Parathyroid adenoma (tissue), 2 donors: ENCODE measurements at regions not wholly inside any gene's neighbourhood (a gene's known extent, or its start where the extent isn't known, plus 50 kb on each side); places are given as distances from the start of the nearest gene placed in this dataset.

Source experiments
- H2AFZ ChIP-seq: fragments of 300-600 bp; sonication (generic); one replicate; pipeline ENCODE4 v1.7.0; 2017; ENCODE audit warnings: antibody characterized with exemption, mild to moderate bottlenecking
- H3K27ac ChIP-seq: fragments of 300-600 bp; sonication (generic); one replicate; pipeline ENCODE4 v1.7.0; 2017
- H3K27me3 ChIP-seq: fragments of 300-600 bp; sonication (generic); one replicate; pipeline ENCODE4 v1.7.0; 2017; ENCODE audit warnings: low read length; ENCODE audit not compliant: control insufficient read depth, insufficient read depth
- H3K36me3 ChIP-seq: fragments of 300-600 bp; sonication (generic); one replicate; pipeline ENCODE4 v1.7.0; 2017; ENCODE audit warnings: low read length; ENCODE audit not compliant: control insufficient read depth, insufficient read depth
- H3K4me1 ChIP-seq: fragments of 300-600 bp; sonication (generic); one replicate; pipeline ENCODE4 v1.7.0; 2017; ENCODE audit warnings: control low read depth
- H3K4me2 ChIP-seq: fragments of 300-600 bp; sonication (generic); one replicate; pipeline ENCODE4 v1.7.0; 2017; ENCODE audit warnings: low read length
- H3K4me3 ChIP-seq: fragments of 300-600 bp; sonication (generic); one replicate; pipeline ENCODE4 v1.7.0; 2017; ENCODE audit warnings: low read depth, low read length
- H3K79me2 ChIP-seq: fragments of 300-600 bp; sonication (generic); one replicate; pipeline ENCODE4 v1.7.0; 2017; ENCODE audit warnings: control low read depth
- H3K9ac ChIP-seq: fragments of 300-600 bp; sonication (generic); one replicate; pipeline ENCODE4 v1.7.0; 2017; ENCODE audit warnings: mild to moderate bottlenecking
- H3K9me3 ChIP-seq: fragments of 300-600 bp; sonication (generic); one replicate; pipeline ENCODE4 v1.7.0; 2017; ENCODE audit warnings: low read length; ENCODE audit not compliant: control insufficient read depth
- TF ChIP-seq, protein P1 (sequence below): fragments of 300-600 bp; sonication (generic); IDR thresholded peaks from one replicate; pipeline ENCODE4 v1.7.0; 2017; ENCODE audit warnings: antibody characterized with exemption, mild to moderate bottlenecking
- donor health status: primary hyperparathyroidism.

DNA sequence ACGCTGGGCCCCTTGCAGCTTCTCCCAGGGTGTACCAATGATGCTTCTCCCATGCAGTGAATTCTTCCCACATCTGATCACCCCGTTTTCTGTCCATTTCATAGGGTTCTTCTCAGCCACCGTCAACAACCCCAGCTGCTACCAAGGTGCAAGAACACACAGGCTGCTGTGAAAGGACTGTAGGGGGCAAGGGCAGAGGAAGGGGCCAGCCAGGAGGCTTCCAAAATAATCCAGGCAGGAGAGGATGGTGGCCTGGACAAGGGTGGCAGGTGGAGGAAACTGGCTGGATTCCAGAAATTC is 113.3 kb upstream of the WNT4 start:
- no peak overlapping the region for H3K4me3 ChIP-seq
- no peak overlapping the region for H3K9ac ChIP-seq
- no peaks in the 10 kb centered on the region for H3K79me2 ChIP-seq
- no peaks in the 10 kb centered on the region for H3K27me3 ChIP-seq
- H3K27ac ChIP-seq: no peak overlapping the region
- H3K9me3 ChIP-seq: no peaks in the 10 kb centered on the region
- no peak overlapping the region for H2AFZ ChIP-seq
- no peak overlapping the region for H3K4me2 ChIP-seq
- H3K4me1 ChIP-seq: no peaks in the 10 kb centered on the region
- H3K36me3 ChIP-seq: no peaks in the 10 kb centered on the region
- TF ChIP-seq, protein P1, sequence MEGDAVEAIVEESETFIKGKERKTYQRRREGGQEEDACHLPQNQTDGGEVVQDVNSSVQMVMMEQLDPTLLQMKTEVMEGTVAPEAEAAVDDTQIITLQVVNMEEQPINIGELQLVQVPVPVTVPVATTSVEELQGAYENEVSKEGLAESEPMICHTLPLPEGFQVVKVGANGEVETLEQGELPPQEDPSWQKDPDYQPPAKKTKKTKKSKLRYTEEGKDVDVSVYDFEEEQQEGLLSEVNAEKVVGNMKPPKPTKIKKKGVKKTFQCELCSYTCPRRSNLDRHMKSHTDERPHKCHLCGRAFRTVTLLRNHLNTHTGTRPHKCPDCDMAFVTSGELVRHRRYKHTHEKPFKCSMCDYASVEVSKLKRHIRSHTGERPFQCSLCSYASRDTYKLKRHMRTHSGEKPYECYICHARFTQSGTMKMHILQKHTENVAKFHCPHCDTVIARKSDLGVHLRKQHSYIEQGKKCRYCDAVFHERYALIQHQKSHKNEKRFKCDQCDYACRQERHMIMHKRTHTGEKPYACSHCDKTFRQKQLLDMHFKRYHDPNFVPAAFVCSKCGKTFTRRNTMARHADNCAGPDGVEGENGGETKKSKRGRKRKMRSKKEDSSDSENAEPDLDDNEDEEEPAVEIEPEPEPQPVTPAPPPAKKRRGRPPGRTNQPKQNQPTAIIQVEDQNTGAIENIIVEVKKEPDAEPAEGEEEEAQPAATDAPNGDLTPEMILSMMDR: no peak

DNA sequence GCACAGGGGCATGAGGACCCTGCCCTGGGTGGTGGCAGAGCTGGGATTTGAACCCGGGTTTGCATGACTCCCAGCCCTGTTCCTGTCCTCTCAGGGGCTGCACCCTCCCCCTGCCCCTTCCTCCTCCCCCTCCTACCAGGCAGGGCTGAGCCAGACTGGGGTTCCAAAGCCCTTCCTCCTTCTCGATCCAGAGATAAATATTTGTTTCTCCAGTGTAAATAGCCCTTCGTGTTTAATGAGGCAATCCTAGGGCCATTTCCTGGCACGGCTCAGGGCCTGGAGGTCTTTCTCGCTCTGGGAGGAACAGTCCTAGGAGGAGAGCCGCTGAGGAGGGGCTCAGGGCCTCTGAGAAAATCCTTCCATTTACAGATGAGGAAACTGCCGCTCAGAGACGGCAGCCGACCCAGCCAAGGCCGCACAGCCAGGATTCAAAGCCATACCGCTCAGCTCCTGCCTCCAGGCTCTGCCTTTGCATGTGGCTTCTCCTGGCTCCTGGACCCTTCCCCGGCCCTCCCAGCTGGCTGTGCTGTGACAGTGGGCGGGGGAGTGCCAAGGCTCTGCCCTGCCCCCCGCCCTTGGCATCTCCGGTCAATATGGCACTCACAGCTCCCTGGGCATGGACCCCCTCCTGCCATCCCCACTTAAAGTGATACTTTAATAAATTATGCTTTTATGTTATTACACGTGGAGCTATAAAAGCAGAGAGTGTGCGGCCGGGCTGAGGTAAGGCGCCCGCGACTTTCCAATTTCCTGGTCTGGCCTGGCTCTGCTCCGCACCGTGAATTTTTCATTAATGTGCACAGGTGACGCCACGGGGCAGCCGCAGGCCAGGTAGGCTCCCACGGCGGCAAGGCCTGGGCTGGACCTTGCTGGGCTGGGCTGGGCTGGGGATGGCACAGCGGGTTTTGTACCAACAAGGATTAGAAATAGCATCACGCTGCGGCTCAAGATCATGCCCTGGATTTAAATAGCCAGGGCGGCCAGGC is 114.7 kb upstream of the WNT4 start:
- Histone ChIP-seq H3K9me3 (no peaks in the 10 kb centered on the region), H3K4me1 (no peaks in the 10 kb centered on the region), H3K4me3 (no peak overlapping the region), H2AFZ (no peak overlapping the region), H3K9ac (no peak overlapping the region), H3K79me2 (no peaks in the 10 kb centered on the region), H3K4me2 (no peak overlapping the region), H3K27me3 (no peaks in the 10 kb centered on the region), H3K36me3 (no peaks in the 10 kb centered on the region), H3K27ac (no peak overlapping the region)
- TF ChIP-seq, protein P1: no peak

DNA sequence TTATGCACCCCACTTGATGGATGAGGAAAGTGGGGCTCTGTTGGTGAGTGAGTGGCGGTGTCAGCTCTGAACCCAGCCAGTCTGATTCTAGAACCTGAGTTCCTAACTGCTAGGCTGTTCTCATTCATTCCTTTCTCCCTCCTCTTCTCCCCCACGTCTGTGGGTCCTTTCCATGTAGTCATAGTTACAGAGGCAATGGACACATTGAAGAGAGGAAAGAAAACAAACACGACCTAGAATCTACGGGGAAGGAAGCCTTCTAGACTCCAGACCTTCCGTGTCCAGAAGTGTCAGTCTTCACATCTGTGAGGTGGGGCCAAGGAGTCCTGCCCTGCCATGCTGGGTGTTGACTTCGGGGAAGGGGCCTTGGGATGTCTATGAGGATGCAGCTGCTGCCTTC is 115.8 kb upstream of the WNT4 start:
- H2AFZ ChIP-seq: no peak overlapping the region
- no peak overlapping the region for H3K4me2 ChIP-seq
- no peaks in the 10 kb centered on the region for H3K9me3 ChIP-seq
- no peak overlapping the region for H3K9ac ChIP-seq
- no peaks in the 10 kb centered on the region for H3K27me3 ChIP-seq
- H3K36me3 ChIP-seq: no peaks in the 10 kb centered on the region
- H3K4me3 ChIP-seq: no peak overlapping the region
- H3K27ac ChIP-seq: no peak overlapping the region
- no peaks in the 10 kb centered on the region for H3K79me2 ChIP-seq
- H3K4me1 ChIP-seq: no peaks in the 10 kb centered on the region
- TF ChIP-seq, protein P1: no peak

DNA sequence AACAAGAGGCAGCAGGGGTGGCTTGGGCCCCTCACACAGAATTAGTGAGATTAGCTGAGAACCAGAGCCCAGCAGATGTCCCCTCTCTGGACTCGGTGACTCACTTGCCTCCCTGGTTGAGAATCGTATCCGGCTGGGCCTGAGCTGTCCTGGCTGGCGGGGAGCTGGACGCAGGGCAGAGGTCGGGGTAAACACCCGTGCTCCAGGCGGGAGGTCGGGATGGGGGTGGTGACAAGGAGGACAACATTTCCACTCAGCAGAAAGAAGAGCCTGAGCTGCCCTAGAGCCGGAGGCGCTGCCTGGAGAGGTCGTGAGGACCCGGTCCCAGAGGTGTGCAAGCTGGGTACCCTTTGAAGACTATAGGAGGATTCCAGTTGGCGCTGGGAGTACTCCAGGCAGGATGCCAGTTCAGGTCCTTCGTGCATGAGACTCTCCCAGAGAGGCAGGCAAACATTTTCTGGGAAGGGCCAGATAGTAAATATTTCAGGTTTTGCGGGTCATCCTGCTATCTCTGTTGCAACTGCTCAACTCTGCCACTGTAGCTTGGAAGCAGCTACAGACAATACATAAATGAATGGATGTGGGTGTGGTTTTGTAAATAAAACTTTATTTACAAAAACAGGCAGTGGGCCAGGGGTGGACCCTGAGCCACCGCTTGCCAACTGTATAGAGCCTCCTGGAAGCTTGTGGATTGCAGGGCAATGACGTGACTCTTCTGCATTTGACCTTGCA is 116.8 kb upstream of the WNT4 start:
- H3K27ac ChIP-seq: no peak overlapping the region
- TF ChIP-seq, protein P1: no peak
- no peak overlapping the region for H3K4me3 ChIP-seq
- no peak overlapping the region for H2AFZ ChIP-seq
- no peaks in the 10 kb centered on the region for H3K27me3 ChIP-seq
- no peaks in the 10 kb centered on the region for H3K9me3 ChIP-seq
- no peak overlapping the region for H3K4me2 ChIP-seq
- no peak overlapping the region for H3K9ac ChIP-seq
- no peaks in the 10 kb centered on the region for H3K4me1 ChIP-seq
- H3K79me2 ChIP-seq: no peaks in the 10 kb centered on the region
- no peaks in the 10 kb centered on the region for H3K36me3 ChIP-seq
